ENCODE measurements at regions not wholly inside any gene's neighbourhood (a gene's known extent, or its start where the extent isn't known, plus 50 kb on each side); places are given as distances from the start of the nearest gene placed in this dataset.
A peak's percentile ranks its signal among the peaks of the same experiment; 100 is the strongest.

DNA sequence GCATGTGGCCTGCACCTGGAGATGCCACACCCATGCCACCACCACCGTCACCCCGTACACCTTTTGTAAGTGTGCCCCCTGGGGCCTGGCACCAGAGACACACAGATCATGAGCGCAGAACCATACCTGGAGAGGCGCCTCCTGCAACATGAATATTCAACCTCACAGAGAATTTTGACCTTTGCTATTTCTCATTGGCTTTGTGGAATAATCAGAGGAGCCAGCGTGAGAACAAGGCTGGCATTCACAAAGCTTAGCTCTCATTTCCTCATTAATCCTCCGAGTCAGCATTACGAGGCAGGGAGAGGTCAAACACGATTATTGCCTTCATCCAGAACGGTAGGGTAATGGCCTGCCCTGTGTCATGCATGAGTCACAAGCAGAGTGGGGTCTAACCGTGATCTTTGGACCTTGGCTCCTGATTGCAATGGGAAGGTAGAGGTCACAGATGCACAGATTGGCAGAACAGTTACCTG is 73.0 kb upstream of the POMGNT2 start:
- peak; percentile 97 for DNase-seq

DNA sequence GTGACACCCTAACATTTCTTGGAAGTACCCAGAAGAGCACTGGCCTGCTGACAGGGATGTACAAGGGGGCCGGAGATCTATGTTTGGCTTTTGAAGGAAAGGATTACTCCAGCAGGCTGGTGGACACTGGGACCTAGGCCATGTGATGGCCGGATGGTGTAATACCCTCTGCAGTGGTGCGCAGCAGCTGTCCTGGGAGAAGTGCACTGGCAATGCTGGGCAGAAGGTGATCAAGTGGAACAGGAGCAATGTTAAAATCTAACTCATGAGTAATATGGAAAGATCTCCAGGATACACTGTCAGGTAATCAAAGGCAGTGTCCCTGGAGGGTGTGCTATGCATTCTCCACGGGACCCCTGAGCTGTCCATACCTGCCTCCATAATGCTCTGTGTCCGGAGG is 71.2 kb upstream of the POMGNT2 start:
- no peak for DNase-seq

- no peak for DNase-seq
These were observed 70.8 kb upstream of the POMGNT2 start for GRCh38 chr3:43176666-43177065.

DNA sequence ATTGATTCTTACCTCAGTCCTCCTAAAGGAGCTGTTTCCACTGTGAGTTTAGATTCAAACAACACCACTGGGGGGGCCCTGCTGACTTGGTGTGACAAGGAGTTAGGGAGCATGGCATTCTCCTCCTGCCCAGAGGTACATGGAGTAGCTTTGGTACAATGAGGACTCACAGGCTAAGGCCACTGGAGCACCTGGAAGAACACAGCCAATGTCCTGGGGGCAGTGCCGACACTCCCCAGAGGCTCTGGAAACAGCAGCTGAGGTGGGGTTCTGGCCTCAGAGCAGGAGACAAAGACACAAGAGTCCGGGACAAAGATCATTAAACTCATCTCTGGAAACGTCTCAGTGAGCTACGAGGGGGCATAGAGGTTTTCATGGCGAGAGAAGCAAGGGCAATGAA is 69.7 kb upstream of the POMGNT2 start:
- DNase-seq = no peak

- DNase-seq = no peak
These were observed 68.1 kb upstream of the POMGNT2 start for GRCh38 chr3:43173949-43174348.

GRCh38 chr3:43171748-43172147 is 65.9 kb upstream of the POMGNT2 start:
- DNase-seq = peak; percentile 61

DNA sequence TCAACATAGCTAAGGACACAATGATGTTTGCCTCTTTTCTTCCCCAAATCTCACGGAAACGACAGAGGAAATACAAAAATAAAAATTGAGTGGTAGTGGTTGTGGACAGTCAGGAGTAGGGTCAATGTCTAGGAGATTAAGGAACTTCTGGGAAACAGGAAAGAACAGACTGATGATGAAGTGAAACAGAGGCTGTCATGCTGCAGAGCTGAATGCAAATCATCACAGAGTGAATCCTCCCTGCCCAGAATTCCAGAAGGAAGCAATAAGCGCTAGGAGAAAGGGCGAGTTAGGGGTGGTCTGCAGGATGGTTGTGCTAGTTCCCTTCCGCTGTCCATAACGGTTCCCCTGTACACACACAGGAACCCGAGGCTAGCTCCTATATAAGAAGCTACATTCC is 64.7 kb upstream of the POMGNT2 start:
- DNase-seq = no peak

GRCh38 chr3:43169987-43170386 is 64.1 kb upstream of the POMGNT2 start:
- no peak for DNase-seq

GRCh38 chr3:43166406-43166805 is 60.5 kb upstream of the POMGNT2 start:
- DNase-seq = no peak

DNA sequence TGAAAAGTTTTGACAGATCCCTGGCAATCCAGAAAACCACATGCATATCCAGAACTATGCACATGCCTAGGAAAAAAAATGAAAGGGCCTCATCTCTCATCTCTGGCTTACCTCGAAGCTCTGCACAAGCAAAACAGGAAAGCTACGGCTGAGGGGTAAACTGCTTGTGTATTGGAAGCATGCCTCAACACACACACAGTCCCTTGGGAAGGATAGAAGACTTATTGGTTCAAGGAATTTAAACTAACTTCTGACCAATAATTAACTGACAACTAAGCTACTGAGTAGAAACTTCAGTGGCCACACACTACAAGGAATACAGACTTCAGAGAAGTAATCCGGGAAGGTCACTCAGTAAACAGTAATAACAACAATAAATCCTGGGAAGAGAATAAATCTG is 59.9 kb upstream of the POMGNT2 start:
- no peak for DNase-seq

DNA sequence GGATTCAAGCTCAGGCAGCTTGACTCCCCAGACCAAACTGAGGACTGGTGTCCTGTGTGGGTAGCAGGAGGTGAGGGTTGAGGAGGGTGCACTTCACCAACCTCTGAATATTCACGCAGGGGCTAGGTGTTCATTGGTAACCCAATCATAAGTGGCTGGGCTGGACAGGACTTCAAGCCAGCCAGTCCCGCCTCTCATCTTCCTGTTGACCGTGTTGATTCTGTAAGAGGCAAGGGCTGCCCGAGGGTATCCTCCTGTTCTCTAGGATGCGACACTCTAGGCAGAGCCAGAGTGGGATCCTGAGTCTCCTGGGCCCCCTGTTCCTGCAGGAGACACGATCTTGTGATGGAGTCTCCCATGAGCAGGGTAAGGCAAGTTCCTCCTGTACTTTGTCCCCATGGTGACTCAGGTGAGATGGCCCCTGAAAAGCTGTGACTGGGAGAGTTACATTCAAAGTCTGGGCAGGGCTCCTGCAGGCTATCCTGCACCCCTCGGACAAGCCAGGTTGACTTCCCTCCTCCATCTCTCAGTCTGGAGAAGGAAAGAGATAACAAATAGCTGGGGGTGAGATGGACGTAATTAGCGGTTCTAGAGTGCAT is 58.1 kb upstream of the POMGNT2 start:
- no peak for DNase-seq

DNA sequence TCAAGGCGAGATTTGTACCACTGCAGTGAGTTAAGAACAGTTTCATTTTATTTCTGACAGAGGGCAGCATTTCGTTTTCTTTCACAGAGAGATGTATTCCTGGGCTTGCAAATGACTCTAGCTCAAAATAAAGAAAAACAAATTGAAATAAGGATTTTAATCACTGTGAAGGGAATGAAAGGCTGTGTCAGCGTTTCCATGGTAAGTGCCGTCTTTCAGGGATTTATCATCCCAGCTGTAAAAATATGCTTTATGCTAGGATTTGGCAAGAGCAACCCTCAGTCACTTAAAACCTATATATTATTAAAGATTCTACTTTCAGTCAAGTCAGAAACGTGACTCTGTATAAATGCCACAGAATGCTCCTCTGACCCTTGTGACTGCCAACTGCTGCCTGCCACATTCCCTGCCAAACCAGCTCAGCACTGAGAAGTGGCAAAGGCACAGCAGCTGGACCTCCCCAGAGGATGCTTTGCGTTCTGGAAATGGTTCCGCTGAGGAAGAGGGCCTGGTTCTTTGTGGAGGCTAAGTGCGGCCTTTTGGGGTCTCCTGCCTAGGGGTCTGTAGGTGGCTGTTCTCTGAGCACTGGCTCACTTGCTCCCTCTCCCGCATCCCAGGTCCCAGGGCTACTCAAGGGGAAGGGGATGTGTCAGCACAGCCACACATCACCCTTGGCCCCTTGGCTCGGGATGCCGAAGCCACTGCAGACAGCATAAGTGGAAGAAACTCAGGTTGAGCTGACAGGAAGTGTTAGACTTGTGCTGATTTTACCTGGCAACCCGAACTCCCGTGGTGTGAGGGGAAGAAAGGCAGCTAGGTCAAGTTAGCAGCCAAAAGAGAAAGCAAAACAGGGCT is 56.6 kb upstream of the POMGNT2 start:
- peak; percentile 78 for DNase-seq

DNA sequence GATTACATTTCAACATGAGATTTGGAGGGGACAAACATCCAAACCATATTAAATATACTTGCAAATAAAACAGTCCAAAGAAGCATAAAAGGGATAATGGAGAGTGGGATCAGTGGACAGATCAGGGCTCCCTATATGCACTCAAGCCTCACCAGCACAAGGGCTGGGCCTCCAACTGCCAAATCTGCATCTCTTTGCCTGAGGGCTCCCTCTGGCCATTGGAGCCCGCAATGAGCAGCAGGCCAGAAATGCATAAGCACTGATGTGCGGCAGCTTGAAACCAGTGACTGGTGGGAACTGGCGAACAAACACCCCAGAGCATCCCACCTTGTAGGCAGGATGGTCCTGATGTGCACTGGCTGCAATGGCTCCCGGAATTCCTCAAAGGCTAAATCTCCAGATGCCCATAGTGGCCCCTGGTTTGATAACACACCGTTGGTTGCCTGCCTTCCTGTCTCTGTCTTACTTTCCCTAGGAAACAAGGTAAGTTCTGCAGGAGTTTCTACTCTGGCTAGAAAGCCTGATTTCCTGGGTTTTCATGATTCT is 55.9 kb upstream of the POMGNT2 start:
- no peak for DNase-seq

- DNase-seq = no peak
These were observed 54.8 kb upstream of the POMGNT2 start for GRCh38 chr3:43160664-43161063.

GRCh38 chr3:43159876-43160255 is 54.0 kb upstream of the POMGNT2 start:
- no peak for DNase-seq

GRCh38 chr3:43159131-43159875 is 53.4 kb upstream of the POMGNT2 start:
- no peak for DNase-seq

- no peak for DNase-seq
These were observed 51.1 kb upstream of the POMGNT2 start for GRCh38 chr3:43156812-43157455.

GRCh38 chr3:43155464-43156121 is 49.7 kb upstream of the POMGNT2 start:
- peak; percentile 87 for DNase-seq
